Esophagus muscularis mucosa (tissue), 3 donors: ENCODE measurements at regions not wholly inside any gene's neighbourhood (a gene's known extent, or its start where the extent isn't known, plus 50 kb on each side); places are given as distances from the start of the nearest gene placed in this dataset.

ENCODE experiments used
- CTCF ChIP-seq, 3 experiments: fragments of 200-600 bp in 2 of 3; fragments of 450-650 bp in 1 of 3; sonication (generic) in 2 of 3; IDR thresholded peaks; one replicate each; pipeline ENCODE4 v1.5.1; 2017 to 2019; ENCODE audit warnings: antibody characterized with exemption in 3 of 3, mild to moderate bottlenecking in 2 of 3, moderate library complexity in 1 of 3
- POLR2A ChIP-seq: fragments of 450-650 bp; IDR thresholded peaks from one replicate; pipeline ENCODE4 v1.6.1; 2017; ENCODE audit warnings: antibody characterized with exemption, moderate library complexity, mild to moderate bottlenecking, low read depth

GRCh38 chr2:122319539-122320132 is 564.2 kb downstream of the TSN start:
- TF ChIP-seq POLR2A (no peak), CTCF (IDR thresholded peaks at IDR 0.05) (no peak)
